ENCODE measurements at regions not wholly inside any gene's neighbourhood (a gene's known extent, or its start where the extent isn't known, plus 50 kb on each side); places are given as distances from the start of the nearest gene placed in this dataset.

DNA sequence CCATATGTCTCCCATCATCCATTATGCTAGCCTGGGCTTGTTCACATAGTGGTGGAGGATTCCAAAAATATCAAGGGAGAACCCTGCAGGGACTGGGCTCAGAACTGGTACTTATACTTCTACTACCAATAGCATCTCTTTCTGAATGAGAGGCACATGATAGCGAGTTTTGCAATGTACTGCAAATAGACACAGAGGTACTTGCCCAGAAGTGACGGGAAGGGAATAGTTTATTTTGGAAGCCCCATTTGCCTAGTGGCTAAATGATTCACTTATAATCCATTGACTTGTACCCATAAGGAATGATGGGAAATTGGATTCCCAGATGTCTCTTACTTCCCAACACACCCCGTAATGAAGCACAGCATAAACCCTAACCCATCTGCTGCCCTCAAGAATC lies 124.8 kb upstream of the ERCC4 start:
- ChIA-PET CTCF (no interaction called here), POLR2A (no interaction called here)
- DNase-seq (ENCODE audit: extremely low spot score), result no peak
- no peak for TF ChIP-seq FOXK2 (IDR thresholded peaks at IDR 0.05)
- no peak for TF ChIP-seq NFRKB (IDR thresholded peaks at IDR 0.05)
- TF ChIP-seq ARNT (IDR thresholded peaks at IDR 0.05), result no peak
- TF ChIP-seq SP1 (IDR thresholded peaks at IDR 0.05), result no peak
- TF ChIP-seq FOXM1 (IDR thresholded peaks at IDR 0.05; ENCODE audit: borderline replicate concordance), result no peak
- TF ChIP-seq HDGF (IDR thresholded peaks at IDR 0.05; ENCODE audit: borderline replicate concordance), result no peak
- no peak for TF ChIP-seq TARDBP (IDR thresholded peaks at IDR 0.05)
- no peak for TF ChIP-seq FOXA1 (IDR thresholded peaks at IDR 0.05)
- no peak for TF ChIP-seq ZNF384 (IDR thresholded peaks at IDR 0.05)
- no peak for TF ChIP-seq L3MBTL2 (conservative IDR thresholded peaks at IDR 0.05)
- no peak for TF ChIP-seq PKNOX1 (IDR thresholded peaks at IDR 0.05)
- TF ChIP-seq LEF1 (IDR thresholded peaks at IDR 0.05; ENCODE audit: borderline replicate concordance), result no peak
- no peak for TF ChIP-seq SUZ12 (IDR thresholded peaks at IDR 0.05)
- no peak for TF ChIP-seq ELF4 (IDR thresholded peaks at IDR 0.05)
- TF ChIP-seq CTBP1 (IDR thresholded peaks at IDR 0.05; ENCODE audit: borderline replicate concordance), result no peak
- TF ChIP-seq BHLHE40 (IDR thresholded peaks at IDR 0.05; ENCODE audit: borderline replicate concordance), result no peak

- DNase-seq (ENCODE audit: extremely low spot score), result no peak
- TF ChIP-seq BHLHE40 (IDR thresholded peaks at IDR 0.05; ENCODE audit: borderline replicate concordance), result no peak
- no peak for TF ChIP-seq ARNT (IDR thresholded peaks at IDR 0.05)
- no peak for TF ChIP-seq ZNF384 (IDR thresholded peaks at IDR 0.05)
- no peak for TF ChIP-seq SP1 (IDR thresholded peaks at IDR 0.05)
- TF ChIP-seq FOXK2 (IDR thresholded peaks at IDR 0.05), result no peak
- no peak for TF ChIP-seq PKNOX1 (IDR thresholded peaks at IDR 0.05)
- no peak for TF ChIP-seq SUZ12 (IDR thresholded peaks at IDR 0.05)
- no peak for TF ChIP-seq FOXA1 (IDR thresholded peaks at IDR 0.05)
- TF ChIP-seq TARDBP (IDR thresholded peaks at IDR 0.05), result no peak
- no peak for TF ChIP-seq HDGF (IDR thresholded peaks at IDR 0.05; ENCODE audit: borderline replicate concordance)
- no peak for TF ChIP-seq NFRKB (IDR thresholded peaks at IDR 0.05)
- no peak for TF ChIP-seq L3MBTL2 (conservative IDR thresholded peaks at IDR 0.05)
- TF ChIP-seq CTBP1 (IDR thresholded peaks at IDR 0.05; ENCODE audit: borderline replicate concordance), result no peak
- ChIA-PET CTCF (no interaction called here), POLR2A (no interaction called here)
These were observed 122.2 kb upstream of the ERCC4 start for GRCh38 chr16:13797718-13798117.

GRCh38 chr16:13798211-13798610 lies 121.7 kb upstream of the ERCC4 start:
- ChIA-PET POLR2A (no interaction called here), CTCF (no interaction called here)
- TF ChIP-seq BHLHE40 (IDR thresholded peaks at IDR 0.05; ENCODE audit: borderline replicate concordance) (no peak), HDGF (IDR thresholded peaks at IDR 0.05; ENCODE audit: borderline replicate concordance) (no peak), ZNF384 (IDR thresholded peaks at IDR 0.05) (no peak), NFRKB (IDR thresholded peaks at IDR 0.05) (no peak), CTBP1 (IDR thresholded peaks at IDR 0.05; ENCODE audit: borderline replicate concordance) (no peak), PKNOX1 (IDR thresholded peaks at IDR 0.05) (no peak), FOXM1 (IDR thresholded peaks at IDR 0.05; ENCODE audit: borderline replicate concordance) (no peak), FOXK2 (IDR thresholded peaks at IDR 0.05) (no peak), SP1 (IDR thresholded peaks at IDR 0.05) (no peak), LEF1 (IDR thresholded peaks at IDR 0.05; ENCODE audit: borderline replicate concordance) (no peak), ARNT (IDR thresholded peaks at IDR 0.05) (no peak), FOXA1 (IDR thresholded peaks at IDR 0.05) (no peak), SUZ12 (IDR thresholded peaks at IDR 0.05) (no peak), TARDBP (IDR thresholded peaks at IDR 0.05) (no peak), ELF4 (IDR thresholded peaks at IDR 0.05) (no peak), L3MBTL2 (conservative IDR thresholded peaks at IDR 0.05) (no peak)
- no peak for DNase-seq (ENCODE audit: extremely low spot score)

DNA sequence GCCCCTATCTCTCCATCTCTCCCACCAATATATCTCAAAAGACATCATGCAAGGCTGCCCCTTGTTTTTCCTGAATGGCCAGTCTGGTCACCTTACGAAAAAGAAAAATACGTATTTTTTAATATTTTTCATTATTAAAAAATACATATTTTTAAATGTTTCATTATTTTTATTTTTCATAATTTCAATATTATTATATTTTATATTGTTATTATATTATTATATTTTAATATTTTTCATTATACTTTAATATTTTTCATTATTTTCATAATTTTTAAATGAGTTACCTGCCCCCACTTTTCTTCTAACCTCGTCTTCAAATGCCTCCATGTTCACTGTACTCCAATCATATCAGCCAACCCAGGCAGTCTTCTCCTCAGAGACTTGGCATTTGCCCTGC lies 116.0 kb upstream of the ERCC4 start:
- TF ChIP-seq FOXM1 (IDR thresholded peaks at IDR 0.05; ENCODE audit: borderline replicate concordance), result no peak
- TF ChIP-seq TARDBP (IDR thresholded peaks at IDR 0.05), result no peak
- no peak for TF ChIP-seq SP1 (IDR thresholded peaks at IDR 0.05)
- no peak for TF ChIP-seq FOXA1 (IDR thresholded peaks at IDR 0.05)
- TF ChIP-seq FOXK2 (IDR thresholded peaks at IDR 0.05), result no peak
- TF ChIP-seq NFRKB (IDR thresholded peaks at IDR 0.05), result no peak
- no peak for TF ChIP-seq LEF1 (IDR thresholded peaks at IDR 0.05; ENCODE audit: borderline replicate concordance)
- TF ChIP-seq SUZ12 (IDR thresholded peaks at IDR 0.05), result no peak
- TF ChIP-seq L3MBTL2 (conservative IDR thresholded peaks at IDR 0.05), result no peak
- no peak for TF ChIP-seq PKNOX1 (IDR thresholded peaks at IDR 0.05)
- TF ChIP-seq CTBP1 (IDR thresholded peaks at IDR 0.05; ENCODE audit: borderline replicate concordance), result no peak
- no peak for TF ChIP-seq ELF4 (IDR thresholded peaks at IDR 0.05)
- TF ChIP-seq HDGF (IDR thresholded peaks at IDR 0.05; ENCODE audit: borderline replicate concordance), result no peak
- TF ChIP-seq ARNT (IDR thresholded peaks at IDR 0.05), result no peak
- TF ChIP-seq ZNF384 (IDR thresholded peaks at IDR 0.05), result no peak
- no peak for TF ChIP-seq BHLHE40 (IDR thresholded peaks at IDR 0.05; ENCODE audit: borderline replicate concordance)
- no peak for DNase-seq (ENCODE audit: extremely low spot score)
- ChIA-PET CTCF (no interaction called here), POLR2A (no interaction called here)

- POLR2A ChIA-PET, result no interaction called here
- CTCF ChIA-PET, result no interaction called here
- no peak for DNase-seq (ENCODE audit: extremely low spot score)
- no peak for TF ChIP-seq BHLHE40 (IDR thresholded peaks at IDR 0.05; ENCODE audit: borderline replicate concordance)
- TF ChIP-seq SUZ12 (IDR thresholded peaks at IDR 0.05), result no peak
- TF ChIP-seq FOXK2 (IDR thresholded peaks at IDR 0.05), result no peak
- TF ChIP-seq ZNF384 (IDR thresholded peaks at IDR 0.05), result no peak
- TF ChIP-seq HDGF (IDR thresholded peaks at IDR 0.05; ENCODE audit: borderline replicate concordance), result no peak
- TF ChIP-seq TARDBP (IDR thresholded peaks at IDR 0.05), result no peak
- TF ChIP-seq LEF1 (IDR thresholded peaks at IDR 0.05; ENCODE audit: borderline replicate concordance), result no peak
- TF ChIP-seq FOXM1 (IDR thresholded peaks at IDR 0.05; ENCODE audit: borderline replicate concordance), result no peak
- no peak for TF ChIP-seq SP1 (IDR thresholded peaks at IDR 0.05)
- TF ChIP-seq L3MBTL2 (conservative IDR thresholded peaks at IDR 0.05), result no peak
- TF ChIP-seq FOXA1 (IDR thresholded peaks at IDR 0.05), result no peak
These were observed 114.0 kb upstream of the ERCC4 start for GRCh38 chr16:13805951-13806350.

Data from HEK293T (cell line).